NOMO-1 treated with dmso at 0.1 percent for 144 hours (cell line): ENCODE measurements at regions not wholly inside any gene's neighbourhood (a gene's known extent, or its start where the extent isn't known, plus 50 kb on each side); places are given as distances from the start of the nearest gene placed in this dataset.

Source experiments
- DNase-seq: peaks from one replicate; lab custom pipeline; 2025; ENCODE audit not compliant: unreplicated experiment; lab: John Stamatoyannopoulos, UW

DNA sequence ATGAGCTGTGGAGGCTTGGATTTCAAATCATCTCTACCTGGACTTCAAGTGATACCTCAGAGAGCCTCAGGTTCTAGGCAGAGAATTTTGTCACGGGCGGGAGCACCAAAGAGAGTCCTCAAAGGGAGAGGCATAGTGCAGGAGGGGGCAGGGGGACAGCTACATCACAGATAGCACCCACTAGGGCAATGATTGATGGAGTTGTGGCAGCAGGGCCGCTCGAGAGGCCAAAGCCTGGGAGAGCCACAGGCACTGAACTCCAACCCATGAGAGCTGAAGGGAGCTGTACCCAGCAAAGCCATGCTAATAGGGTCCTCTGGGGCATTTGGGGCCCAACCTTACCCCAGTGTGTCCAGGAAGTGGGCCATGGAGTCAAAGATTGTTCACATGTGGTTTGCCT lies 232.0 kb upstream of the PCDH15 start:
- DNase-seq: no peak

DNA sequence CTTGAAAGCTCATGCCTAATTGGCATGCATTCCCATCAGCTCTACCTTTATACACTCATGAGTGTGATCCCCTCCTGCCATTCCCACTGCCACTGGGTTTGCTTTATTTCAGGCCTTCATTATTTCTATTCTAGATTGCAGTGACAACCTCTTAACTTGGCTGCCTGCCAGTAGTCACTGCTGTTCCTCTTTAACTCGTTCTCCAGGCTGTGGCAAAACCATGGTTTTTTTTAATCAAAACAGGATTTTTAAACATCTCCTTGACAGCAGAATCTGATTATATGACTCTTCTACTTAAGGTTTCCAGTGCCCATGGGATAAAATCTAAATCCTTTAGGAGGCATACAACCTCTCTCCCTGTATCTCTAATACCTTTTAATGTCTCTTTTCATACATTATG lies 223.7 kb upstream of the PCDH15 start:
- DNase-seq: no peak

DNA sequence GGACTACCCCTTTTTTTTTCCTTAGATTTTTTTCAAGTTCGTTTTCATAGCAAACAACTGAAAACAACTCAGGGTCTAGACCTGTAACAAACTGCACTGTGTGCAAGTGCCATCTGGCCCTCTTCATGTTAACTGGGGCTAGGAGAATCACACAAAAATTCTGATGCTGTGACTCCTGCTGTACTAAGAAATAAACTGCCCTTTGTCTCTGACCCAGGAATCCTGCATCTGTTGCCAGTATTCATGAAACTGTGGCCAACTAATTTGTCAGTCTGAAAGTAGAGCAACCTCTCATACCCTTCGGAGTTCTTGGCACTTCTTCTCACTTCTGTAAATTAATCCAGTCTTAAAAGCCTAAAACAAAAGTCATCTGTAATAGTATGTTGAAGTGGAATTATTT lies 218.4 kb upstream of the PCDH15 start:
- no peak for DNase-seq

DNA sequence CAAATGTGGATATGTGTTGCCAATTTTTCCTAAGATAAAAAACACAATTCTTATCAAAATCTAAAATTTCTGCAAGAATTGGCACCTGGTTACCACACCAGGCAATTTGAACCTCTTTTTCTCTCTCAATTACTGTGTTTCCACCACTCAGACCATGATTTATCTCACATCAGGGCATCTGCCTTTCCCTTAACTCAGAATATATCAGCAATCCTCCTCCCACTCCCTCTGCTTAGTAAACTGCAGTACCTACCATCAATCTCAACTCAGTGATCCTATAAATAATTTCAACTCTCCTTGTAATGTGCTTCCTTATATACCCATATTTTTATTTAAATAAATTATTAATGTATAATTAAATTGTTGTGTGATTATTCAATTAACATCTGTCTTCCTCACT lies 212.3 kb upstream of the PCDH15 start:
- no peak for DNase-seq

DNA sequence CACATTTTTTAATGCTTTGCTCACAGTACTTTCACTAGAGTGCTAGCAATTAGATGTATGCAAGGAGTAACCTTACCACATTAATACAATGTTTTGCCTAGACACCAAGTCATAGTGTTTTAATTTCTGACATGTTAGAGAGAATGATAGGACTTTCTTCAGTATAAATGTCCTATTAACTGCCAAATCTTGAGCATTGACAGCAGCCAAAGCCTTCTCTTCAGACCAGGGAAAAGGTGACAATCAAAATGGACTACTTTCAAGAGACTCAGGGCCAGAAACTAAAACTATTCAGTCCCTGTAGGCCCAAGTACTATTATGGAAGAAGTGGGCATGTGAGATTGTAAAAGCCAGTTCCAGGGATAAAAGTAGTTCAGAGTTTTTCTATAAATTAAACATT lies 201.4 kb upstream of the PCDH15 start:
- no peak for DNase-seq

DNA sequence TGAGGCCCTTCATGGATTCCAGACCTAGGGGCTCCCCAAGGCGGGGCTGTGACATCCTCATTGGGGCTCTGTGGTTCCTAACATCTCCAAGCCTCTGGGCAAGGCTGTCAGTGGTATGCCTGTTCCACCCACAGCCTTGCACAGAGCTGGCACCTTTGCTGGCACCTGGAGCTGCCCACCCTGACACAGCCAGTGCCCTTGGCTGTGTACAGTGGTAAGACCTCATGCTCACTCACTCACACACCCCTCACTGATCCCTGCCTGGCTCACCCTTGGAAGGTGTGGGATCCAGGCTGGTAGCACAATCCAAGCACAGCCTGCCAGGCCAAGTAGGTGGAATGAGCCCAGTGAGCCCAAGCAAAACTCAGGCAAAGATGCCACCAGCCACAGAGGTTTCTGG lies 200.4 kb upstream of the PCDH15 start:
- no peak for DNase-seq

DNA sequence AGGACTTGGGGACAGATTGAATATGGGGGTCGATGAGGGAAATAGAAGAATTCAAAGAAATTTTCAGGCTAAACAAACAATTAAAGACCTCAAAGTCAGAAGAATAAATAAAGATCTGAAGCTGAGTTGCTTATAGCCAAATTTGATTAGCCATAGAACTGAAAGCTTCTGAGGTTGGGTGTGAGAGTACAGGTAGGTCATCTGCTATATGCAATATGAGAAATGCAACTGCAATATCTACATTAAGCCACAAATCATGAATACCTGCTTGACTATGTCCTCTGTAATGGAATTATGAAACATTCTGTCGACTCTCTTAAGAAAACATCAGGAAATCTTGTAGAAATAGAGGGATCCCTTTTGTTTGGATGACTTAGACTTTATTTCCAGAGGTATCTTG lies 192.1 kb upstream of the PCDH15 start:
- DNase-seq: no peak

DNA sequence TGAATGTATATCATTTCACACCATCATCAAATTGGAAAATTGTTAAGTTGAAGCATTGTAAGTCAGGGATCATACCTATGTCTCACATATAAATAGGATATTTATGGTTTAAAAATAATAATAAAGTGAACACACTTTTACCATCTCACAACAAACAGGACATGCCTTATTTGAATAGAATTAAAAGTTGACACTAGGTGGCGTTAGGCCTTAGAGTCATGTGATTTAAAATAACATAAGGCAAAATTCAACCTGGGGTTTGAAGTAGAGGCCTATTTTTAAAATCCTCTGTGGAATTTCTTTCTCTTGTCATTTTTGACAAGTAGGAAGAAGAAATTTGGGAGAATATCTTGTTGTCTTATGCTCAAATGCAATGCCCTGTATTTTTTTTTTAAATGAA lies 184.7 kb upstream of the PCDH15 start:
- no peak for DNase-seq

DNA sequence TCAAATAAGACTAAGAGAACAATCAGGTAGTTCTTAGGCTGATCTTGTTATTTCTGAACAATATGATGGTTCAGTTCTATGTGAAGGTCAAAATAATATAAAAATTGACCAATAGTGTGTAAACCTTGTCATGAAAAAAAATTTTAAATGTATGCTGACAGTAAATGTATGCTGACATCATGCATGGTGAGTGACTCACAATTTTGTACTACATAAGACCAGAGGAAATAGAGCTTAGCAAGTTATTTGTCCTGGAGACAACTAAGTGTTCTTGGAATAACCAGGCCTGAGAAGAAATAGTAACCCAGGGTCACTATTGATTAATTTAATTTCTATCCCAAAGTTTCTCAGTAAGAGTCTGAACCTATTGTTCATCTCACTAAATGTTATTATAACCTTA lies 182.2 kb upstream of the PCDH15 start:
- DNase-seq: no peak

DNA sequence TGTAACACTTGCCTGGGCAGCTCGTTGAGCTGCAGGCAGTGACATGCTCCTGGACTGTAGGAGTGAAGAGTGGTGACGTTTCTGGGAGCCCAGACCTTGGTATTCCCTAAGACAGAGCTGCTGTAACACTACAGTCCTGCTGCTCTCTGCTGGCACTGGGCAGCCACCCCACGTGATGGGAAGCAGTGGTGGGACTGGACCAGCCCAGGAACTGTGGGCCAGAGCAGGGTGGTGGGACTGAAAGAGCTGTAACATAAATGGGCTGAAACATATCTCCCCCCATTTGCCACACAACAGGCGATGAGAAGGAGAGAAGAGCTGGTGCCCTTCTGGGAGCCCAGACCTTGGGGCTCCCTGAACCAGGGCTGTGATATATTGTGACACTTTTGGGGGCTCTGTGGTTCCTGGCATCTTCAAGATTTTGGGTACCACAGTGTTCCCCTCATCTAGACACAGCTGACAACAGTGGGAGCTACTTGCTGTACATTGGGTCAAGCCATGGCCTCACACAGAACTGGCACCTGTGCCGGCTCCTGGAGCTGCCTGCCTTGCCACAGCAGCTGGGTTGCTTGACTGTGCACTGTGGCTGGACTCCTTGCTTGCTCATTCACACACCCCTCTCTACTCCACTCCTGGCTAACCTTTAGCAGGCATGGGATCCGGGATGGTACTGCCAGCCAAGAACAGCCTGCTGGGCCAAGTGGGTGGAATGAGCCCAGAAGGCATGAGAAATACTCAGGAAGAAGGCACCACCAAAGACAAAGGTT lies 161.3 kb upstream of the PCDH15 start:
- DNase-seq: no peak

DNA sequence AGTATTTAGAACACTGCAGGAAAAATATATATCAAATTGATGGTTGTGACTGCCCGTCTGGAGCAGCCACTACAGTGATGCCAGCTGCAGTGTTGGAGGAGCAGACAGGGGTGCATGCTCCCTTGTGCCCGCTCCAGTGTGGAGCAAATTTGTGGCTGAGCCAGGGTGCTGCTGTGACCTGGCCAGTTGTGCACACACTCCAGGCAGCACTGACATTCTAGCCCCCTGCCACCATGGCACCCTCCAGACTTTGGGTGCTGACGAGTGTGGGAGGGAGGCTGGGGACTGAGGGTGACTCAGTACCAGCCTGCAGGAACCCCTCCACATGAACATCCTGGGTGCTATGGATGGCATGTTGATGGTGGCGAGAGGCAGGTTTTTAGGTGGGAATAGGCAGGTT lies 160.0 kb upstream of the PCDH15 start:
- no peak for DNase-seq

DNA sequence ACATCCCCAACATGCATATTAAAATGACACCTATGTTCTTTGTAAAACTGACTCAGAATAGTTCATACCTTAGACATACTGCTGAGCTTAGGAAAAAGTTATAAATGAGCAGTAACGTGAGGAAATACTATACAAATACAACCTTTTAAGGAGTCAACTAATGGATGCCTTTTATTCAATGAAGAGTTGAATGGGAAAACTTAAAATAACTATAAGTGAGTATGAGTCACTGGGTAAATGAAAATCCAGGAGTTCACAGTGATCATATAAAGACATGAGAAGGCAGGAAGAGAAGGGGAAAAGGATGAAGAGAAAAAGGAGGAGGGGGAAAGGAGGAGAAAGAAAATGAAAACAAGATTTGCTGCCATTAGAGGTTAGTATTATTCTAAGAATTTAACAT lies 157.8 kb upstream of the PCDH15 start:
- DNase-seq: no peak

DNA sequence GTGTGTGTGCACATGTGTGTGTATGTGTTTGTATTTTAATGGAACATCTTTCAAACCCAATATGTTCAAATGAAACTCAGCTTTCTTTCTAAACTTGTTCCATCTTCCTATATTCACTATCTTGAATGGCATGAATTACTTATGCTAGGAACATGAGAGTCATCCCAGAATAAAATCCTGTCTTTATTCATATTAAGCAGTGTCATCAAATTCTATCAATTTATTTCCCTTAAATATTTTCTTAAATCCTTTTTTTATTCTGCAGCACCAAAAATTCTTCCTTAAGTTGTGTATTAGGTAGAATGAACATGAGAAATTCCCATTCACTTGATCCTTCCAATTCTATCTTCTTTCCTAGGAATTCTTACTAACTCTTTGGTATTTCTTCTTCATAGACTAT lies 146.6 kb upstream of the PCDH15 start:
- no peak for DNase-seq

DNA sequence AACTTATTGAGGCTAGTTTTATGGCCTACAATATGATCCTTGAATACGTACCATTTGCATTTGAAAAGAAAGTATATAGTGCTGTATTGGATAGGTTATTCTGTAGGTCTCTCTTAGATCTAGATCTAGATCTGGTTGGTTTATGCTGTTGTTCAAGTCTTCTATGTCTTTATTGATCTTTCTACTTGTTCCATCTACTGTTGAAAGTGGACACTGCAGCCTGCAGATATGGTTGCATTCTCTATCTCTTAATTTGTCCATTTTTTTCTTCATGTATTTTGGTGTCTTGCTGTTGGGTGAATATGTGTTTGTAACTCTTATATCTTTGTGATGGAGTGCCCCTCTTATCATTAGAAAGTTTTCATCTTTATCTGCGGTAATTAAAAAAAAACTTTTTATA lies 139.4 kb upstream of the PCDH15 start:
- no peak for DNase-seq

DNA sequence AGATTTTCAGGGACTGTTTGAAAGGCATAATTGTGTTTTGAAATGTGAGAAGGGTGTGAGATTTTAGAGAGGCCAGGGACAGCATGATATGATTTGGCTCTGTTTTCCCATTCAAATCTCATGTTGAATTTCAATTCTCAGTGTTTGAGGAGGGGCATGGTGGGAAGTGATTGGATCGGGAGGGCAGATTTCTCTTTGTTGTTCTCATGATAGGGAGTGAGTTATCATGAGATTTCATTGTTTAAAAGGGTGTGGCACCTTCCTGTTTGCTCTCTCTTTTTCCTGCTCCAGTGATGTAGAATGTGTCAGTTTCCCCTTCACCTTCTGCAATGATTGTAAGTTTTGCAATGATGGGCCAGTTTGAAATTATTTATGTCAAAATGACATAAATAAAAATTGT lies 113.0 kb upstream of the PCDH15 start:
- no peak for DNase-seq

DNA sequence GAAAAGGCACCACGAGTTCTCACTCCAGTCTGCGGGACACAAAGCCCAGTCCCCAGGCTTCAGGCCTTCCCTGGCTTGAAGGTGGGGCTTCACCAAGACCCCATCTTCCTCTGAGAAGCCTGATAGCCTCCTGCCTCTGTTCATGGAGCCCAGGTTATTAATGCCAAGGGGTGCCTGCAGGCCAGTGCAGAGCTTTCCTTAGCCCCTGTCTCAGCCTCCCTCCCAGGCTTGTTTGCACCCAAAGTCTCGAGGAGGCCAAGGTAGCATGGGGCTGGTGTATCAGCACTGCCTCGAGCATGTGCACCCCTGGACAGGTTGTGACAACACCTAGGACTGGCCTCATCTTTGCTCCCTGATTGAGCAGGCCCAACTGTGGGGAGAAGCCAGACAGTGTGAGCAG lies 108.1 kb upstream of the PCDH15 start:
- DNase-seq: no peak

DNA sequence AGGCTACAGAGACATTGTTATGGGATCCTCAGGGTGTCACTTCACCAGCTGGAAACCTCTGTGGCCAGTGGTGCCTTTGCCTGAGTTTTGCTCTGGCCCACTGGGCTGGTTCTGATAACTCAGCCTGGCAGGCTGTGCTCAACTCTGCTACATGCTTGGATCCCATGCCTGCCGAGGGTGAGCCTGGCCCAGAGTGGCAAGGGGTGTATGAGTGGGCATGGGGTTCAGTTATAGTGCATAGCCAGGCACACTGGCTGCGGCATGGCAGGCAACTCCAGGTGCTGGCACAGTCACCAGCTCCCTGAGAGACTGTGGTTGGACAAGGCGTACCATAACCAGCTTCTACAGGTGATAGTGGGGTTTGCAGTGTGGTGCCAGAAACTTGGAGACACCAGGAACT lies 107.0 kb upstream of the PCDH15 start:
- DNase-seq: no peak

DNA sequence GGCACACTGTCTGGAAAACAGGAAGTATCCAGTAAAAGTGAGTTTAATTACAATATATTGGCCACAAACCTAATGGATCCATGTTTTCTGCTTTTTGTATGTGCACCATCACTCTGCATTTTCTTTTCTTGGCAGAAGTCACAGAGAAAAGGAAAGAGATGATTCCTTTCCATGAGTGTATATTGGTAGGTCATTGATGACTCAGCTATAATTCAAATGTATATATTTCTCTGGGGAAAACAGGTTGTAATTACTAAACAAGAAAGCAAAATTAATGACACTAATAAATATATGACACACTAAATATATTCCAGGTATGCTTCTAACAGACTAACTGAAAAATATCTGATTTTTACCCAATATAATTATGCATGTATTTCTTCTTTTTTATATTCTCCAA lies 105.9 kb upstream of the PCDH15 start:
- DNase-seq: no peak

DNA sequence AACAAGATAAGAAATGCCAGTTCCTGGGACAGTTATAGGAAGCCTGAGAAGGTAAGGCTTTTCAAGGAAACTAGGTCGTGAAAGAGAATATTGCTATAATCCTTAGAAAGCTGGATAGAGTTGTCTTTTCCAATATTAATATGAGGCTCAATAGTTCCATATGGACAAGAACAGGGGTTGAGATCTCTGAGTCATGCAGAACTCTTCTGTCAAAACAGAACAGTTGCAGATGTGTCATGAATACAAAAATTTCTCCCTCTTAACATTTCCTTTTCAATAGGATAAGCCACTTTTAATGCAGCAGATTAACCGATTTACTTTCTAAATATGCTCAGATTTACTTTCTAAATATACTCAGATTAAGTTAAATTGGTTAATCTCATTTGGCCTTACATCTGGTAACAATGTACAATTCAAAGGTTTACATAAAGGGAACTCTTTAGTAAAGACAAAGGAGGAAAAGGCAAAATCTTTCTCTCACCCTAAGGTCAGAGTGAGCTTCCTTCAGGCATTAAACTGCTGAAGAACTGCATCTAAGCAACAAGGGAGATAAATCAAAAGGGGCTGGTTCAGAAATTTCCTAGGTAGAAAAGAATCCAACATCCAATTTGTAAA lies 104.7 kb upstream of the PCDH15 start:
- no peak for DNase-seq

DNA sequence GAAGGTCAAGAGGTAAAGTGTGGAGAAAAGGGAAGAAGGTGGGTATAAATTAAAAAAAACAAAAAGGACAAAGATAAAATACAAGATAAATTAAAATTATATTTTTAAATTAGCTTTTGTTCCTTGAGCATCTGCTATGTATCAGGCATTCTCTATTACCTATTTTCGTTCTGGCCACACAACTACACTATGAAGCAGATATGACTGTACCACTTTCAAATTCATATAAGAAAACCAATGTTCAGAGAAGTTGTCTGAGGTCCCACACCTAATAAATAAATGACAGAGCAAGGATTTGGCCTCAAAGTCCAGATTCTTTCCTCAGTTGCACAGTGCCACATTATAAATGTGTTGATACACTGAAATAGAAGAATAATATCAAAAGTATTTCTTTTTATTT lies 103.8 kb upstream of the PCDH15 start:
- no peak for DNase-seq

DNA sequence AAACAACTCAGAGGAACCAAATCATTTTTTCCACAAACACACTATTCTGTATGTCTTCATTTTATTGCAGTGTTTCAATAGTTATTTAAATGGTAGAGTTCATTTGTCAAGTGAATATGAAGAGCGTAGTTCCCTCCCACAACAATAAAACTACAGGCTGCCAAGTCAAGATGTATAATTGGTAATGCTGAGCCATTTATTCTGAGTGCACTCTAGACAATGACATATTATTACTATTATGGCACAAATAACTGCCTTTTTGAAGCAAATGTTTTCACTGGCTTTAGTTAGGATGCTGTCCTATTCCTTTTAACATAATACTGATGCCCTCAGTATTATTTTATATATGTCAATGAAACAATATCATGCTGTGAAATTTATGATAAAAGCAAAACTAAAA lies 102.7 kb upstream of the PCDH15 start:
- DNase-seq: no peak

DNA sequence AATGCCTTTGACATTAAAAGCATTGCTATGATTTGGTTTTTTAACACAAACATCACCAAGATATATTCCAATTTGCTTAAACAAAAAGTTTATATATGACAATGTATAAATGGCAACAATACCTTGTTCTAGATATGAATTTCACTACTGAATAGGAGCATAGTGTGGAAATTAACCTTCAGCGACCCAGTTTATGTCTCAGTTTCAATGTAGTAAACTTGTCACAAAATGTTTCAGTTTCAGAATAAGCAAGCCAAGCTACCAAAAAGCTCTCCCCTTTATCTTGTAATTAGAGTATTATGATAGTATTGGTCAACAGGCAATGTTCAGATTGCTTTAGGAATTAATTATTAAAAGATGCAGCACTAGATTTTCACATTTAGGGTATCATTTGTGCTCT lies 99.6 kb upstream of the PCDH15 start:
- DNase-seq: no peak

DNA sequence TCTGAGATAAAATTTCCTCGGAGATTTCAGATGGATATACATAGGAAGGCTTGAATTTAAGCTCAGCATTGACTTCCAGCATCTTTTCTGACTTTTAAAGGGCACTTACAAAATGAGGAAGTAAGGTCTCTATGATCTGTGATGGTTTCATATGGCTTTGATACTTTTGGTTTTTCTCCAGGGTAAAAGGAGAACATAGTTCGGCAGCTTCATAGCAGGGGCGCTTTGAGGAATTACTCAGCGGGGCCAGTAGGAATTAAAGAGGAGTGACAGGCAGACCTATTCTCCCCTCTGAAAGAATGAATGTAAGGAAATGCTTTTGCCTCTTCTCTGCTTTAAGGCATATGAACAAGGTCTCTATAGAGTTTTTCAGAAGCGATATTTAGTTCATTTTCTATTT lies 80.0 kb upstream of the PCDH15 start:
- no peak for DNase-seq
